DLD1 (cell line): ENCODE measurements at regions not wholly inside any gene's neighbourhood (a gene's known extent, or its start where the extent isn't known, plus 50 kb on each side); places are given as distances from the start of the nearest gene placed in this dataset.
"Not testable (repeated sequence)": the region's sequence is repeated elsewhere in the genome, so short reads cannot be mapped to it uniquely, and the experiment has no call there.

ENCODE experiments used
- in situ Hi-C: cut with HindIII; loops from 2 replicates; pipeline ENCODE4 v1.10.0; 2017; ENCODE audit warnings: low sequenced_read_pairs

DNA sequence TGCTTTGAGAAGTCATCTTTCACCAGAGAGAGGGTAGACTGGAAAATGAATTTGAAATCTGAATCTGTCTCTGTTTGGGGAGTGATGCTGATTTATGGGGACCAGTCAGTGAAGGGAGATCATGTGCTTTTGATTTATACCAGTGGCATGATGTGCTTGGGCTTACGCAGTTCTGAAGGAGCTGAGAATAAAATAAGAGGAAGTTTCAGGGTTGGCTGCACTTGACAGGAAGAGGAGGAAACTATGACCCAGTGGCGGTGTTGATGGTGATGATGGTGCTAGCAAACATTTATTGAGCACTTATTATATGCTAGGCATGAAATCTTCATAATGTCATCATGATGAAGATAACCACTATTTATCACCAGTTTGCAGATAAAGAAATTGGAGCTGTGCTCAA, 136.4 kb upstream of the GLRA1 start:
- in situ Hi-C loops: no loop called here

DNA sequence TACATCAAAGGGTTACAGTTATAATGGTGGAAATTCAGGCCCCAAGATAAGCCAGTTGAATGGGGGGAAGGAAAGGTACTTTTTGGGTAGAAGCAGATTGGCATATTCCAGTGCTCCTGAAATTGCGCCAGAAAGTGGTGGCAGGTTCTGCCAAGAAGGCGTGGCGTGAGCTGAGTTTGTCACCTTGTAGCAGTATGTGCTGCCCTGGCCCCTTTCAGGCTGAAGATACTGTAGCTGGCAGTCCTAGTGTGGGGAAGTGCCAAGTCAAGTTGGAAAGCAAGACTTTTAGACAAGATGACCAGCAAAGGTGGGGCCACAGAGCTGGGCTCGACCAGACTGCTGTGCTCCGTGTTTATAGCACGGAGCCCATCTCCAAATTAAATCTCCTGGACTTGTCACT, 133.6 kb upstream of the GLRA1 start:
- in situ Hi-C loops: no loop called here

DNA sequence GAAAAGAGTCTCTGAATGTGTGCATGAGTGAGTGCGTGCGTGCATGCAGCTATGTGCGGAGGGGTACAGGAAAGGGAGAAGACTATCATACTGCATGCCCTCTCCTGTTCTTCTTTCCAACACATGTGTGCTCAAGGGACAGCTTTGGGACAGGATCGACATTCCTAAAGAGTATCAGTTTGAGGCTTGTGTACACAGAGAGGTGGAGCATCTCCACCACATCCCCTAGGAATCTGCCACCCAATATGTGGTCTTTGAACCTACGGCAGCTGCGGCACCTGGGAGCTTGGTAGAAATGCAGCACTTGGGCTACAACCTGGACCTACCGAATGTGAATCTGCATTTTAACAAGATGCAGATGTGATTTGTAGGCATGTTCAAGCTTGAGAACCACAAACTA, 132.3 kb upstream of the GLRA1 start:
- in situ Hi-C loops: no loop called here

DNA sequence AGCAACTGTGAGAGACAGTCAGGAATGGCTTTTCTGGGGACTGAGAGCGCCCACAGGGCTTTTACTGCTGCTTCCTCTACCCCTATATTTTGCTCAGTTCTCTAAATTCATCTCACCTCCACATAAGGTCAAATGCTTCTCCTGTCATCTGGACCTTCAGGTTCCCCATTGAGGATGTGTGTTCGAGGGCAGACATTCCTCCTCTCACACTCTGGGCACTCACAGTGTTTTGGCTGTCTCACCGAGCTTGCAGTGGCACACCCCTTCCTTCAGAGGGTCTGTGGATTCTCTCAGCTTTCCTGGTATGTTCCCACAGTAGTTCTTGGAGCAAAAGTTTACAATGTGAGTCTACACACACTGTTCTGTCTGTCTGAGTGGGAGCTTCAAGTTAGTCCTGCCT, 127.8 kb upstream of the GLRA1 start:
- in situ Hi-C loops: no loop called here

DNA sequence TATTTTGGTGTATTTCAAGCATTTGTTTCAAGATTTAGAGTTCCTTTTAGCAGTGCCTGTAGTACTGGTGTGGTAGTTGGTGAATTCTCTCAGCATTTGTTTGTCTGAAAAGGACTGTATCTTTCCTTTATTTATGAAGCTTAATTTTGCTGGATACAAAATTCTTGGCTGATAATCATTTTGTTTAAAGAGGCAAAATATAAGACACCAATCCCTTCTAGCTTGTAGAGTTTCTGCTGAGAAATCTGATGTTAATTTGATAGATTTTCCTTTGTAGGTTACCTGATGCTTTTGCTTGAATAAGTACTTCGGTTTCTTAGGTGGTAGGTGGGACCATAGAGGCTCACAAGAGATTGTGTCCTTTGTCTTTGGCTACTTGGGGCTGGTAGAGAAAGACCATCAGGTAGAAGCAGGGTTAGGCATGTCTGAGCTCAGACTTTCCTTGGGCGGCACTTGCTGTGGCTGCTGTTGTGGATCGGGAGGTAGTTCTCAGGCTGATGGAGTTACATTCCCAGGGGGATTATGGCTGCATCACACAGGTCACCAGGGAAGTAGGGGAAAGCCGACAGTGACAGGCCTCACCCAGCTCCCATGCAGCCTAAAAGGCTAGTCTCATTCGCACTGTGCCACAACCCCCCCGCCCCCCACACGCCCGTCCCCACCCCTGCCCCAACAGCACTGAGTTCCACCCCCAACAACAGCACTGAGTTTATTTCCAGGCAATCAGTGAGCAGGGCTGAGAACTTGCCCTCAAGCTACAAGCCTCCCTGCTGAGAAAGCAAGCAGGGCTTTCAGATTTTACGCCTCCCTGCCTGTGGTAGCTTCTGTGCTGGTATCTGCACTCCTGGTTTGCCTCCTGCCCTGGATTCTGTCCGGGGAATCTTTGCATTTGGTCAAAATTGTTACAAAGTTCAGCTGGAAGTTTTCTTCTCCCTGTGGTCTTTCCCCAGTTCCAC, 127.1 kb upstream of the GLRA1 start:
- in situ Hi-C loops: no loop called here

DNA sequence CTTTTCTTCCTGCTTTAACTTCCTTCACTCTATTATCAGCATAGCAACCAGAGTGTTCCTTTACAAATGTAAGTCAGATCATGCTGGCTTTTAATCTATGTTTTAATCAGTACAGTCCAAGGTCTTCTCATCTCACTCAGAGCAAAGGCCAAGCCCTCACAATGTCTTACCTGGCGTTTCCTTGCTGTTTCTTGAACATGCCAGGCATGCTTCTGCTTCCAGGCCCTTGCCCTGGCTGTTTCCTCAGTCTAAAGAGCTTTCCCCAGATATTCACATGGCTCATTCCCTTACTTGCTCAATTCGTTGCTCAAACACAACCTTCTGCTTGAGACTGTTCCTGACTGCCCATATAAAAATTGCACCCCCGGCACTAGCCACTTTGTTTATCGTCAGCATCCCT, 121.7 kb upstream of the GLRA1 start:
- in situ Hi-C loops: no loop called here

DNA sequence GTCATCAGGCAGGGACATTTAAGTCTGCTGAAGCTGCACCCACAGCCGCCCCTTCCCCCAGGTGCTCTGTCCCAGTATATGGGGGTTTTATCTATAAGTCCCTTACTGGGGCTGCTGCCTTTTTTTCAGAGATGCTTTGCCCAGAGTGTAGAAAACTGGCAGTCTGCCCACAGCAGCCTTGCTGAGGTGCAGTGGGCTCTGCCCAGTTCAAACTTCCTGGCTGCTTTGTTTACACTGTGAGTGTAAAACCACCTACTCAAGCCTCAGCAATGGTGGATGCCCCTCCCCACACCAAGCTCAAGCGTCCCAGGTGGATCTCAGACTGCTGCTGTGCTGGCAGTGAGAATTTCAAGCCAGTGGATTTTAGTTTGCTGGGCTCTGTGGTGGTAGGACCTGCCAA, 114.2 kb upstream of the GLRA1 start:
- in situ Hi-C loops: not testable (repeated sequence)

DNA sequence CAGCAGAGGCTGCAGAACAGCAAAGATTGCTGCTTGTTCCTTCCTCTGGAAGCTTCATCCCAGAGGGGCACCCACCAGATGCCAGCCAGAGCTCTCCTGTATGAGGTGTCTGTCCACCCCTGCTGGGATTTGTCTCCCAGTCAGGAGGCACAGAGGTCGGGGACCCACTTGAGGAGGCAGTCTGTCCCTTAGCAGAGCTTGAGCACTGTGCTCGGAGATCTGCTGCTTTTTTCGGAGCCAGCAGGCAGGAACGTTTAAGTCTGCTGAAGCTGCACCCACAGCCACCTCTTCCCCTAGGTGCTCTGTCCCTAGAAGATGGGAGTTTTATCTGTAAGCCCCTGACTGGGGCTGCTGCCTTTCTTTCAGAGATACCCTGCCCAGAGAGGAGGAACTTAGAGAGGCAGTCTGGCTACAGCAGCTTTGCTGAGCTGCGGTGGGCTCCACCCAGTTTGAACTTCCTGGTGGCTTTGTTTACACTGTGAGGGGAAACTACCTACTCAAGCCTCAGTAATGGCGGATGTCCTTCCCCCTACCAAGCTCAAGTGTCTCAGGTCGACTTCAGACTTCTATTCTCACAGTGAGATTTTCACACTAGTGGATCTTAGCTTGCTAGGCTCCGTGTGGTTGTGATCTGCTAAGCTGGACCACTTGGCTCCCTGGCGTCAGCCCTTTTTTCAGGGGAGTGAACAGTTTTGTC, 101.8 kb upstream of the GLRA1 start:
- in situ Hi-C loops: not testable (repeated sequence)

DNA sequence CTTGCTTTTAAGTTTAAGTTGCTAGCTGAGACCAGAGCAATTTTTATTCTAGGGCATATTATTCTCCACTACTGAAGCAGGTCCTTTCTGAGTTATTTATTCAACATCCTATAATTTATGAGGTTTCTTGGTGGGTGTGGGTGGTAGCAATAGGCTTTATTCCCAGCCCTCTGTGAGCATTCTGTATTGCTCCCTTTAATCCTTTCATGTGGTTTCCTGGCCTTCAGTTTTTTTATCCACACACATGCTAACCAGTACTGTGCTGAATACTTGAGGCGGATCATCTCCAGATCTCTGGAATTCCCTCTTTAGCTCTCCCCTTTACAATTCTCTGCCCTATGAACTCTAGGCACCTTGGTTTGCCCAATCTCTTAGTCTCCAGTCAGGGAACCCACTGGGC, 91.8 kb upstream of the GLRA1 start:
- in situ Hi-C loops: no loop called here

DNA sequence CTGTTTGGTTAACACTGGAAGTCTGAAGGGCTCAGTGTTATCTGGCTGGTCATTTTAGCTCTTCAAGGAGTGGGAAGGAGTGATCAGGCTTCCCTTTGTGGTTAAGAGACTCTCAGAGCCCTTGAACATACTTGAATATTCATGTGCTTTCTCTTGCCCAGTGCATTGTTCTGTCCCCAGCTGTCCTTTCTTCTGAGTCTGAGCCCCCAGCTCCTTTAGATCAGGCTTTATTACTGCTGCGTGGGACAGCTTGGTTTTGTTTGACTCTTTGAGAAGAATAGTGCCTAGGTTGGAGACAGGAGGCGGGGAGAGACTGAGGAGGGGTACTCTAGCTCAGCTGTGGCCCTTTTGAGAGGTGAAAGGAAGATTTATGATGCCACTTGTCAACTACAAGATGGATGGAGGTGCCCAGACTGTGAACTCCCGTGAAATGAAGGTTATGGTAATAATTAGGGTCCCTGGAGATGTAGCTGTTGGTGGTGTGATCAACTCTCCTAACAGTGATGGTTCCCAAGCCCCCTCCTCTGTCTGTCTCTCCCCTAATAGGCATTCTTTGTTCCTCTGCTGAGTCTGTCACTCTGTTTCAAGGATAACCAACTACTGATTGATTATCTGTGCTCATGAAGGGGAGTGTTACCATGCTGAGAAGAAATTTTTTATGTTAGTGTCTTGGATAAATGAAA, 83.1 kb upstream of the GLRA1 start:
- in situ Hi-C loops: no loop called here

DNA sequence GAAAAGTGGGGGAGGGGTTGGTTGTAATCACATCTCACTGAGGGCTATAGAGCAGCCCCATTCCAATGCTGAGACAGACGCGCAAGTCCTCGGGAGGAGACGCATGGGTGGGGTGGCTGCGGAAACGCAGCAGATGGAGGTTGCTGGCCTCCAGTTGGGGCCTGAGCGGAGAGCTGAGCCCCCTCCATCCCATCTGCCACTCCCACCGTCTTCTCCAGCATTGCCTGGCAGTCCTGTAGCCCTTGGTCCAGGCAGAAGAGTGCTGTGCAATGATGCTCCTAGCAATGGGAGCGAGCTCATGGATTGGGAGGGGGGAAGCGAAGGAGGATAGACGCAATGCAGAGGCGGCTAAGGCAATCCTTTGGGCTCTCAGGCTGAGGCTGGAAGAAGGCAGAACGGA, 79.4 kb upstream of the GLRA1 start:
- in situ Hi-C loops: no loop called here
